ENCODE measurements at regions not wholly inside any gene's neighbourhood (a gene's known extent, or its start where the extent isn't known, plus 50 kb on each side); places are given as distances from the start of the nearest gene placed in this dataset.

DNA sequence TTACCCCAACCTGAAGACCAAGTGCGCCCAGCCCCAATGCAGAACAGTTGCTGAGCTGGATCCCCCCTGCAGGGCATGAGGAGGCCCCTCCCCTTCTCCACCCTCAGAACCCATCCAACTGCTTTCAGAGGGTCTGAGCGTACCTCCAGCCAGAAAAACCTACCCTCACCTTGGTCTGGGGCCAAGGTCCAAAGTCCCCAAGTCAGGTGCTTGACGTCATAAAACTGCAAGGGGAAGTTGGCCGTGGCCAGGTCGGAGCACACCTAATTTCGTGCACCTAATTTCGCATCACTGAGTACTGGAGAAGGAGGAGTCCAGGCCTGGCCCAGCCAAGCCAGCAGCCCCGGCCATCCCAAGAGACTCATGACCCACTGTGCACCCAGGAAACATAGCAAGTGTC lies 289.8 kb downstream of the CTTN start:
- H3K4me2 ChIP-seq (ENCODE audit: low read length): no peak overlapping the region
- POLR2A ChIA-PET: no interaction called here
- TF ChIP-seq EGR1 (IDR thresholded peaks at IDR 0.05; ENCODE audit: low read depth): no peak
- TF ChIP-seq EZH2 (IDR thresholded peaks at IDR 0.05): no peak
- no peak overlapping the region for H3K9ac ChIP-seq (ENCODE audit: low read length)
- no peaks in the 10 kb centered on the region; a peak in 1 of 4 replicates for H3K9me3 ChIP-seq (ENCODE audit: control insufficient read depth in 1 of 2, insufficient read depth in 1 of 2, low read depth in 1 of 2, low read length in 2 of 2)
- intact Hi-C loops (cut with micrococcal nuclease): no loop called here
- CTCF ChIA-PET: no interaction called here
- H3K27me3 ChIP-seq (ENCODE audit: insufficient read depth, low read length): no peaks in the 10 kb centered on the region
- no peaks in the 10 kb centered on the region for H3K79me2 ChIP-seq (ENCODE audit: insufficient read depth, low read length)
- RAD21 ChIA-PET (ENCODE audit: low non-redundant PET in 1 of 2, low total read pairs in 2 of 2, uncharacterized antibody in 2 of 2, unreplicated experiment in 2 of 2): no interaction called here
- H3K9me2 ChIP-seq (ENCODE audit: insufficient read depth): no peaks in the 10 kb centered on the region
- ATAC-seq (no peak), DNase-seq (ENCODE audit: low read depth, low spot score) (no peak)
- H3K4me1 ChIP-seq (ENCODE audit: control insufficient read depth in 1 of 2, insufficient read depth in 2 of 2, low read length in 2 of 2): peaks cover 0 to 7% of the 10 kb centered on the region in 2 experiments; a peak in 1 of 4 replicates
- H3K36me3 ChIP-seq (ENCODE audit: control insufficient read depth in 1 of 2, insufficient read depth in 2 of 2, low read length in 2 of 2): no peaks in the 10 kb centered on the region
- H4K20me1 ChIP-seq (ENCODE audit: insufficient read depth): no peaks in the 10 kb centered on the region
- H3K4me3 ChIP-seq (replicated peaks in 1 of 2; ENCODE audit: low read depth in 1 of 2, low read length in 2 of 2): no peak overlapping the region
- no peak overlapping the region for H3K27ac ChIP-seq (ENCODE audit: low read depth, low read length)
- BruUV-seq (replicated peaks): no TSS peak
- no peak overlapping the region for H2AFZ ChIP-seq (ENCODE audit: low read depth, low read length, poor library complexity, severe bottlenecking)

DNA sequence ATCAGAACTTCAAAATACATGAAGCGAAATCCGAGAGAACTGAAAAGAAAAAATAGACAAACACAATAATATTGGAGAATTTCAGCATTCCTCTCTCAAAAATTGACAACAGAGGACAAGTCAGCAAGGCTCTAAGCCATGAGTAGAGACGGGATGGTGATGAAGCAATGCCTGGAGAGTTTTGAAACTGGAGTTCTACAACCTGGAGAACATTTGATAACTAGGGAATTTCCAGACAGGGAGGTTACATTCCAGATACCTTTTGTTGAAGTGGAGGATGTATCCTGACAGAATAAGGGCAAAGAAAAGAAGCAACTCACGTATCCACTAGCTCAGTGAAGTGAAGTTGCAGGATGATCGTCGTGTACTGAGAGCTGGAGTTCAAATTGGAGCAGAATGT lies 291.4 kb downstream of the CTTN start:
- ATAC-seq (no peak), DNase-seq (ENCODE audit: low read depth, low spot score) (no peak)
- no TSS peak for BruUV-seq (replicated peaks)
- Histone ChIP-seq H3K4me1 (ENCODE audit: control insufficient read depth in 1 of 2, insufficient read depth in 2 of 2, low read length in 2 of 2) (peaks cover 0 to 2% of the 10 kb centered on the region in 2 experiments; a peak in 1 of 4 replicates), H3K9ac (ENCODE audit: low read length) (no peak overlapping the region), H3K36me3 (ENCODE audit: control insufficient read depth in 1 of 2, insufficient read depth in 2 of 2, low read length in 2 of 2) (no peaks in the 10 kb centered on the region), H3K27me3 (ENCODE audit: insufficient read depth, low read length) (no peaks in the 10 kb centered on the region), H4K20me1 (ENCODE audit: insufficient read depth) (no peaks in the 10 kb centered on the region), H3K4me3 (replicated peaks in 1 of 2; ENCODE audit: low read depth in 1 of 2, low read length in 2 of 2) (no peak overlapping the region), H3K27ac (ENCODE audit: low read depth, low read length) (no peak overlapping the region), H3K4me2 (ENCODE audit: low read length) (no peak overlapping the region), H3K79me2 (ENCODE audit: insufficient read depth, low read length) (no peaks in the 10 kb centered on the region), H3K9me2 (ENCODE audit: insufficient read depth) (no peaks in the 10 kb centered on the region), H3K9me3 (ENCODE audit: control insufficient read depth in 1 of 2, insufficient read depth in 1 of 2, low read depth in 1 of 2, low read length in 2 of 2) (no peaks in the 10 kb centered on the region; a peak in 1 of 4 replicates), H2AFZ (ENCODE audit: low read depth, low read length, poor library complexity, severe bottlenecking) (no peak overlapping the region)
- RAD21 ChIA-PET (ENCODE audit: low non-redundant PET in 1 of 2, low total read pairs in 2 of 2, uncharacterized antibody in 2 of 2, unreplicated experiment in 2 of 2): no interaction called here
- intact Hi-C loops (cut with micrococcal nuclease): no loop called here
- CTCF ChIA-PET: no interaction called here
- TF ChIP-seq, protein P1, sequence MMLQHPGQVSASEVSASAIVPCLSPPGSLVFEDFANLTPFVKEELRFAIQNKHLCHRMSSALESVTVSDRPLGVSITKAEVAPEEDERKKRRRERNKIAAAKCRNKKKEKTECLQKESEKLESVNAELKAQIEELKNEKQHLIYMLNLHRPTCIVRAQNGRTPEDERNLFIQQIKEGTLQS (IDR thresholded peaks at IDR 0.05): no peak
- no peak for TF ChIP-seq POLR2A (IDR thresholded peaks at IDR 0.05; ENCODE audit: borderline replicate concordance, extremely low read depth, insufficient read depth, insufficient read length)
- TF ChIP-seq CEBPB (IDR thresholded peaks at IDR 0.05; ENCODE audit: low read depth): no peak
- no peak for TF ChIP-seq TCF7L2 (IDR thresholded peaks at IDR 0.05; ENCODE audit: borderline replicate concordance, extremely low read depth, insufficient read depth, insufficient read length)
- TF ChIP-seq POLR2AphosphoS5 (IDR thresholded peaks at IDR 0.05; ENCODE audit: low read depth, low read length): no peak
- TF ChIP-seq, protein P2, sequence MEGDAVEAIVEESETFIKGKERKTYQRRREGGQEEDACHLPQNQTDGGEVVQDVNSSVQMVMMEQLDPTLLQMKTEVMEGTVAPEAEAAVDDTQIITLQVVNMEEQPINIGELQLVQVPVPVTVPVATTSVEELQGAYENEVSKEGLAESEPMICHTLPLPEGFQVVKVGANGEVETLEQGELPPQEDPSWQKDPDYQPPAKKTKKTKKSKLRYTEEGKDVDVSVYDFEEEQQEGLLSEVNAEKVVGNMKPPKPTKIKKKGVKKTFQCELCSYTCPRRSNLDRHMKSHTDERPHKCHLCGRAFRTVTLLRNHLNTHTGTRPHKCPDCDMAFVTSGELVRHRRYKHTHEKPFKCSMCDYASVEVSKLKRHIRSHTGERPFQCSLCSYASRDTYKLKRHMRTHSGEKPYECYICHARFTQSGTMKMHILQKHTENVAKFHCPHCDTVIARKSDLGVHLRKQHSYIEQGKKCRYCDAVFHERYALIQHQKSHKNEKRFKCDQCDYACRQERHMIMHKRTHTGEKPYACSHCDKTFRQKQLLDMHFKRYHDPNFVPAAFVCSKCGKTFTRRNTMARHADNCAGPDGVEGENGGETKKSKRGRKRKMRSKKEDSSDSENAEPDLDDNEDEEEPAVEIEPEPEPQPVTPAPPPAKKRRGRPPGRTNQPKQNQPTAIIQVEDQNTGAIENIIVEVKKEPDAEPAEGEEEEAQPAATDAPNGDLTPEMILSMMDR (IDR thresholded peaks at IDR 0.05 in 2 of 3, conservative IDR thresholded peaks at IDR 0.05 in 1 of 3; ENCODE audit: borderline replicate concordance in 1 of 3, insufficient read depth in 1 of 3, low read depth in 2 of 3, low read length in 2 of 3): no peak
- no peak for TF ChIP-seq YY1 (IDR thresholded peaks at IDR 0.05; ENCODE audit: extremely low read depth, insufficient replicate concordance, low read depth, low read length)
- TF ChIP-seq EZH2 (IDR thresholded peaks at IDR 0.05): no peak
- no peak for TF ChIP-seq RAD21 (IDR thresholded peaks at IDR 0.05; ENCODE audit: low read depth)
- no peak for TF ChIP-seq CBX3 (IDR thresholded peaks at IDR 0.05; ENCODE audit: low read depth)
- TF ChIP-seq EZH2phosphoT487 (IDR thresholded peaks at IDR 0.05; ENCODE audit: borderline replicate concordance): no peak
- no peak for TF ChIP-seq ZFX (IDR thresholded peaks at IDR 0.05)
- no peak for TF ChIP-seq SIN3A (IDR thresholded peaks at IDR 0.05; ENCODE audit: low read depth)
- no peak for TF ChIP-seq FOSL1 (IDR thresholded peaks at IDR 0.05; ENCODE audit: low read depth)
- no peak for TF ChIP-seq SP1 (IDR thresholded peaks at IDR 0.05; ENCODE audit: low read depth)
- TF ChIP-seq ELF1 (IDR thresholded peaks at IDR 0.05; ENCODE audit: borderline replicate concordance, low read depth): no peak
- TF ChIP-seq, protein P3, sequence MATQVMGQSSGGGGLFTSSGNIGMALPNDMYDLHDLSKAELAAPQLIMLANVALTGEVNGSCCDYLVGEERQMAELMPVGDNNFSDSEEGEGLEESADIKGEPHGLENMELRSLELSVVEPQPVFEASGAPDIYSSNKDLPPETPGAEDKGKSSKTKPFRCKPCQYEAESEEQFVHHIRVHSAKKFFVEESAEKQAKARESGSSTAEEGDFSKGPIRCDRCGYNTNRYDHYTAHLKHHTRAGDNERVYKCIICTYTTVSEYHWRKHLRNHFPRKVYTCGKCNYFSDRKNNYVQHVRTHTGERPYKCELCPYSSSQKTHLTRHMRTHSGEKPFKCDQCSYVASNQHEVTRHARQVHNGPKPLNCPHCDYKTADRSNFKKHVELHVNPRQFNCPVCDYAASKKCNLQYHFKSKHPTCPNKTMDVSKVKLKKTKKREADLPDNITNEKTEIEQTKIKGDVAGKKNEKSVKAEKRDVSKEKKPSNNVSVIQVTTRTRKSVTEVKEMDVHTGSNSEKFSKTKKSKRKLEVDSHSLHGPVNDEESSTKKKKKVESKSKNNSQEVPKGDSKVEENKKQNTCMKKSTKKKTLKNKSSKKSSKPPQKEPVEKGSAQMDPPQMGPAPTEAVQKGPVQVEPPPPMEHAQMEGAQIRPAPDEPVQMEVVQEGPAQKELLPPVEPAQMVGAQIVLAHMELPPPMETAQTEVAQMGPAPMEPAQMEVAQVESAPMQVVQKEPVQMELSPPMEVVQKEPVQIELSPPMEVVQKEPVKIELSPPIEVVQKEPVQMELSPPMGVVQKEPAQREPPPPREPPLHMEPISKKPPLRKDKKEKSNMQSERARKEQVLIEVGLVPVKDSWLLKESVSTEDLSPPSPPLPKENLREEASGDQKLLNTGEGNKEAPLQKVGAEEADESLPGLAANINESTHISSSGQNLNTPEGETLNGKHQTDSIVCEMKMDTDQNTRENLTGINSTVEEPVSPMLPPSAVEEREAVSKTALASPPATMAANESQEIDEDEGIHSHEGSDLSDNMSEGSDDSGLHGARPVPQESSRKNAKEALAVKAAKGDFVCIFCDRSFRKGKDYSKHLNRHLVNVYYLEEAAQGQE (IDR thresholded peaks at IDR 0.05; ENCODE audit: low read depth): no peak
- POLR2A ChIA-PET: no interaction called here
